Stimulated activated CD4-positive, alpha-beta T cell treated with anti-CD3 and anti-CD28 coated beads, Interleukin-4, amount 100 ng/mL, for 4 hours (primary cell): ENCODE measurements at regions not wholly inside any gene's neighbourhood (a gene's known extent, or its start where the extent isn't known, plus 50 kb on each side); places are given as distances from the start of the nearest gene placed in this dataset.

Source experiments
- DNase-seq, 2 experiments: peaks; one replicate each; pipeline ENCODE4 v3.0.0-alpha.2; 2020

DNA sequence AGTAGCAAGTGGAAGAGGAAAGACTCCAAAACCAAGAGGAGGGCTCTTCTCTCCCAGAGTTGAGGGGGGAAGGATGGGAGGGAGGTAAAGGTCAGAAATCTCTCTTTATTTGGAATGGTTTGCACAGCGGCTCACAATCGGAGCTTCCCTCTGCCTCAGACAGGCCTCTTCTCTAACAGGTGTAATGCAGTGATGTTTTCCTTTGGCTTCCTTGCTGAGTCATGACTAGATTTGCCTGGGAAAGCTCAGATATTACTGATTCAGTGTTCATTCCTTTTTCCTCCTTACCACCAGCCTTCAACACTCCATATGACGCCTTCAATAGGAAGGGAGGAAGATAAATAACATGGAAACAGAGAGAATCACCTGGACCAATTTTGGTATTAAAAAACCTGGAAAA, 136.6 kb downstream of the RNF152 start:
- DNase-seq = no peak

GRCh38 chr18:61755555-61755954, 137.3 kb downstream of the RNF152 start:
- DNase-seq = no peak

GRCh38 chr18:61754039-61754583, 138.7 kb downstream of the RNF152 start:
- DNase-seq = no peak

GRCh38 chr18:61753373-61753772, 139.4 kb downstream of the RNF152 start:
- no peak for DNase-seq

DNA sequence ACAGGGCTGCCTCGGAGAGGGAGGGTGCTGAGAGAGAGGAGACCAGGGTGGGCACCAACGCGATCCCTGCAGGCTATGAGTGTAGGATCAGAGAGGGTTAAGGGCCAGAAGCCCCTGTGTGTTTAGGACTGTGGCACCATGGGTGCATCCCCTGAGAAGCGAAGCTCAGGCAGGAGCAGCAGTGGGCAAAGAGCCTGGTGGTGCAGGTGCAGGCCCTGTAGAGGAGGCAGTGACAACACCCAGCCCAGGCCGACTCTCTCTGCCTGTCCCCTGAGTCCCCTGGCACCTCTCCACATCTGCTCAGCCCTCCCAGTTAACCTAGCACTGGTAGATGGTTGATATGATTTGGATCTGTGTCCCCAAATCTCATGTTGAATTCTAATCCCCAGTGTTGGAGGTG, 139.8 kb downstream of the RNF152 start:
- DNase-seq = no peak

GRCh38 chr18:61750840-61751668, 141.8 kb downstream of the RNF152 start:
- DNase-seq = no peak

DNA sequence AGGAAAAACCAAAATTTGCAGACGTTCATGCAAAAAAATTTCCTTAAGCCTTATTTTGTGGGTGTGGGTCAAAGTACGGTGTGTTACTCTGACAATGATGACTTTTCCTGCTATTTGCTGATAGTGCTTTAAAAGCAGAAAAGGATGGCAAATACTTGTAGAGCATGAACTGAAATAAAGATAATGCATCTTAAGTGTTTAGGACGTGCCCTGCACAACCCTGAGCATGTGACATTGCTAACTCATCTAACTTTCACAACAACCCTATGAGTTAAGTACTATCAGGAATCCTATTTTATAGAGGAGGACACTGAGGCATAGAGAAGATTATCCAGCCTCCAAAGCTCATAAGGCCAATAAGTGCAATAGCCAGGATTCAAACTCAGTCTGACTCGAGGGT, 143.3 kb downstream of the RNF152 start:
- DNase-seq = no peak

DNA sequence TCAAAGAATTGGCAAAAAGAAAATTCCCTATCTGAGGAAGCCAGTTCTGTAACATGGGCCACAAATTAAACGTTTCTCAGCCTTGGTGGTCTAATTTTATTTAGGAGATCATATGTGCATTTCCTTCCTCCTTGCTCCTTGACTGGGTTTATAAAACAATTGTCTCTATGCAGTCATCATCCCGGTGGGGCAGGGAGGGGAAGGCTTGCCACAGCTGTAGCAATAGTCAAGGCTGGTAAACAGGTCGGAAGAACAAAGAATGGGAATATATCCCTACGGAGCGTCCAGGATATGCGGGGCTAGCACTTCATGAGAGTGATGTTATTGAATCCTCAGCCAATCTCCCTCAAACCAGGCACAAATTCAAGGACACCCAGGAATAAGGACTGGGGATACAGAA, 143.8 kb downstream of the RNF152 start:
- no peak for DNase-seq

DNA sequence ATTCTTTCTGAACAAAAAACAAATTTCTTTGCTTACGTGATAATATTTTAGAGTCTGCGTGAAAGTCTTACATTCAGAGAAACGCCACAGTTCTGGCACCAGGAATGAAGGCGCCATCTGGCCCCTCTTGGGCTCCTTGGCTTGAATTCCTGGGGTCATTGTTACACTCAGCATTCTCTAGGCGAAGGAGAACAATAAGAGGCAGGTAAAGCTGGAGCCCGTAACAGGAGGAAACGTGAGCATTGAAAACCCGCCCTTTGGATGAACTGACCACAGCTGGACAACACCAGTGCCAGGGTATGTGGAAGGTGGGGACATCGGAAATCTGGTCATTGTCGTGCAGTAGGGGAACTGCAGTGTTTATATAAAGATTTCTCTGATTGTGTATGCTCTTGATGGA, 144.8 kb downstream of the RNF152 start:
- no peak for DNase-seq

- DNase-seq = no peak
These were observed 148.9 kb downstream of the RNF152 start for GRCh38 chr18:61743775-61744531.

DNA sequence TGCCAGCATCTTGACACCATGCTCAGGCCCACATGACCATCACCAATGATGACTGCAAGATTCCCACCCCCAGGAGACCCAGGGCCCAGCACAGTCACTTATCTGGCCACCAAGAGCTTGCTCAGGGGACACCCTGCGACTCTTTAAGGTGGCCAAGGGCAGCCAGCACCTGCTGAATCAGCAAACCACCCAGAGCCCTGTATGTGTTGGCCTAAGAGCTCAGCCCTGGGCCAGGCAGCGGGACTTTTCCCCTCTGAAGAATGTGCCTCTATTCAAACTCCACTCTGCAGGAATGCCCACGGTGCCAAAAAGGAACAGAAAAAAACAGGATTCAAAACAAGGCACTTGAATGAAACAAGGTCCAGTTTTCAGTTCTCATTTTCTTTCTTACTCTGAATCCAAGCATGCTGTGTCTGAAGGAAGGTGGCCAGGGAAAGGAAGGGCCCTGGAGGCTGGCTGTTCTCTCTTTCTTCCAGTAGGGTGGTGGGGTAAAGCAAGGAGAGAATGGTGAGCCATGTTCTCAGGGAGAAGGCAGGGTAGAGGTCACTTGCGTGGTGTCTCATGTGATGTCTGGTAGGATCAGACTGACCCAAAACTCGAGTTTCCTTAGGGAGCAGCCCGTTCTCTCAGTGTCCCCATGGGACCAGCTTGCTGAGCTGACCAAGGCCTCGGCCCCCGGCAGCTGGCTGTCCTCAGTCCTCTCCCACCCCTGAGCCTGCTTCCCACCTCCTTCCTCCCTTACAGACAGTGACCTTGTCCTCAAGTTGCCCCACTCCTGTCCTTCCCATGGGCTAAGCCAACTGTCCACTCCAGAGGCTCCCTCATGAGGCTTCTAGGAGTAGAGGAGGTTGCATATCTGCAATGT, 150.0 kb downstream of the RNF152 start:
- no peak for DNase-seq

DNA sequence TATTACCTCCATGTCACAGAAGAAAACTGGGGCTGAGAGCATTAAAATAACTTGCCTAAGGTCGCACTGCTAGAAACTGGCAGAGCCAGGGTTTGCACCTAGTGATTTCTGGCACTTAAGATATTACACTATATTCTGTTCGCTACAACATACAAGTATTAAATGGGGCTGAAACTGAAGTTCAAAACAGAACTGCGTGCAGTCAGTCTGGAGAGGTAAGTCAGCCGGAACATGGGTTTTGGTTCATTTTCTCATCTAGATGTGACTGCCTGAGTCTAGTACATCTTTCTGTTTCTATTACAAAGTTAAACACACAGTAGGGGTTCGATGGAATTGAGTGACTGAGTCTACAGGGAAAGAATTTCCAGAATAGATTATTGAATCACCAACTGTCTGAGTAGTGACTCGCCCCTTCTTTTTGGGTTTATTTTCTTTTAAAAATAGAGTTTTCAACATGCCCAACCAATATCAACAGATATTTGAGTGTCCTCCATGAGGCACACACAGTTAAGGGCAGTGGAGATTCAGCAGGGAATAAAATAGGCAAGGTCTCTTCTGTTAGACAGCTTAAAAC, 150.8 kb downstream of the RNF152 start:
- no peak for DNase-seq

- no peak for DNase-seq
These were observed 154.3 kb downstream of the RNF152 start for GRCh38 chr18:61738488-61738887.

DNA sequence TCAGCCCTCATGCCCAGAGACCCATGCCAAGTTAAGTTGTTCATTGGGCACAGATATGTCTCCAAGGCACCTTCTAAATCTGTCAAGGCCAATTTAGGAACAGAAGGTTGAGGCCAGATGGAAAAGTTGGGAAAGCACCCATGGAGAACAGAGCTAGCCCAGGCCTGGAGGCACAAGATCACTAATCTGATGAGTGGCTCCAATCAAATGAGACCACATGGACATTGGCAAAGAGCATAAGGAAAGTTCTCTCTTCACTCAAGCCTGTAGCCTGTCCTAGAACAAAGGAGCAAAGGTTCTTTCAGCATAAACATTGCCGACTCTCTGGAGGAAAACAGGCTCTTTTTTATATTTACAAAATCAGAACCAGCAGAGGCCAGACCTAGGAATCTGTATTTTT, 154.8 kb downstream of the RNF152 start:
- DNase-seq = no peak

GRCh38 chr18:61736133-61736532, 156.7 kb downstream of the RNF152 start:
- no peak for DNase-seq

DNA sequence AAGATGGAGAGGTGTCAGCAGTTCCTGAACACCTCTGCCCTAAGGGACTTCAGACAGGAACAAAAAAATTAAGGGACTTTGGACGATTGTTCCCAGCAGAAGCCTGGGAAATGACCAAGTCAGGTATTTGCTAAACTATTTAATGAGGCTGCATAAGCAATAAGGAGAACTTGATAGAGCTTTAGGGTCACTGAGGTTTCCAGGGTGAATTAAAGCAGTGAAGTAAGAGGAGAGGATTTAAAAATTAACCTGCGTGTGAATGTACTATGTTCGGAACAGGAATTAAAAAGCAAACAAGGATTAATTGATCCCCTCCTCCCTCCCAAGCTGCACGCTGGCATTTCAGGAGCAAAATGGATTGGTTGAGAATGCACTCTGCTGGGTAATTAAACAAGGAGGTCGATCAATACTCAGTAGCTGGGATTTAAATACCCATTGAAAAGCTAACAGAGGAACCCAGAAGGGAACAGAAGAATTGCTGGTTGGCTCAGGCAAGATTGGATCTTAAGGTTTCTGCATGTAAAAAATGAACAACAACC, 157.2 kb downstream of the RNF152 start:
- no peak for DNase-seq

GRCh38 chr18:61734396-61734795, 158.4 kb downstream of the RNF152 start:
- DNase-seq = no peak

DNA sequence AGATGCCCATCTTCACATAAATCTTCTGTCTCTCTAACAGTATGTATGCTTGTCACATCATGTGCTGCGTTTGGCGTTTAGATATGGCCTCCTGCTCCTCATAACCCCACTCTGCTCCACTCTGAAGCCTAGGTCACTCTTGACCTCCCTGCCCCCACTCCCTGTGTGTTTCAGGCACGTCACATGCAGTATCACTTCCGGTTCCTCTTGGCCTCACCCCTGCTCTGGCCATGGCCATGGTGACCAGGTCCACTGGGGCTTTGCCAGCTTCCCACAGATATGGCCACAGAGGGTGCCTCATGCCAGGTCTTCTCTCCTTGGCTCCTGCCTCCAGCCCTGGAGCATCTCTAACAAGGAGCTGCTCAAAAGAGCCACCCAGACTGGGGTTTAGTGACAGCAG, 160.0 kb downstream of the RNF152 start:
- DNase-seq = no peak

- DNase-seq = no peak
These were observed 161.0 kb downstream of the RNF152 start for GRCh38 chr18:61731693-61732376.

DNA sequence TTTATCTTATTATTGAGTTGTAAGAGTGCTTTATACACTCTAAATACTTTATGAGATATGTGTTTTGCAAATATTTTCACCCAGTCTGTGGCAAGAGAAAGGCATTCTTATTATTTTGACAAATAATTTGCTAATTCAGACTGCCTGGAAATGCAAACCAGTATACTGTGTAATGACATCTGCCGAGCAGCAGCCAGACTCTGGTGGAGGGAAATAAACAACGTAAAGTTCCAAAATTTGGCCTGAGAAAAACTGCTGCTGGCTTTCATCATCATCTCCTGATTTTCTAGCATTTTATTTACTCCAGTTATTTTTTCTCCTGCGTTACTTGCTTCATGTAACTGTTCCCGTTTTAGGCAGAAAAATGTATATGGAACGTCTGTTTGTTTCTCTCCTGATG, 161.6 kb downstream of the RNF152 start:
- no peak for DNase-seq

DNA sequence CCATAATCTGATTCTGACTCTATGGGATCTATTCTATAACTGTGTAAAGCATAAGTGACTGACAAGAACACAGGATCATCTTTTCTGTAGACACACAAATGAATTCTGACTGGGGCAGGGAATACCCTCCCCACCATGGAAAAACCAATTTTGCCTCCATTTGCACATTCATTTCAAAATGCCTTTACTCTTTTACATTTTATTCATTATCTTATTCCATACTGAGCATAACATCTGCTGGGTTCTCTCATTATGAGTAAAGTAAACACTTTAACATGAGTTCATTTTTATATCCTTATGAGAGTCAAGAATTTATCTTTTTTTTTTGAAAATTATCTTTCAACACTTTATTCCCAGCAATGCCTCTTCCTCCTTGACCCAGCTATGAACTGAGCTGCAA, 163.5 kb downstream of the RNF152 start:
- no peak for DNase-seq
